ENCODE measurements at regions not wholly inside any gene's neighbourhood (a gene's known extent, or its start where the extent isn't known, plus 50 kb on each side); places are given as distances from the start of the nearest gene placed in this dataset.

DNA sequence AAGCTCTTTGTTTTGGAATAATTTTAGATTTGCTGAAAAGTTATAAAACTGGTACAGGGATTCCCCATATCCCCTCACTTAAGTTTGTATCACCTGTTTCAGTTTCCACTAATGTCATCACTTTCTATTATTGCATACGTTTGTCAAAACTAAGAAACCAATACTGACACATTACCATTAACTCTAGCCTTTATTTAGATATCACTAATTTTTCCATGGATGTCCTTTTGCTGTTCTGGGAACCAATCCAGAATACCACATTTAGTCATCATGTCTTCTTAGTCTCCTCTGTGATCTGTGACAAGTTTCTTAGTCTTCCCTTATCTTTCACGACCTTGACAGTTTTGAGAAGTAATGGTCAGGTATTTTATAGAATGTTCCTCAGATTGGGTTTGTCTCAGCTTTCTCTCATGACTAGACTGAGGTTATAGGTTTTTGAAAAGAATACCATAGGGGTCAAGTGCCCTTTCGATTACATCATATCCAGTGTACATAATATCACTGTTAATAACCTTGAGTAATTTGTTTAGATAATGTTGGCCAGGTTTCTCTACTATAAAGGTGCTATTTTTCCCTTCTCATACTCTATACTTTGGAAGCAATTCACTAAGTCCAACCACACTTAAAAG, 51.9 kb upstream of the NMUR2 start:
- DNase-seq (ENCODE audit: low read depth), result no peak
- TF ChIP-seq, protein P1, sequence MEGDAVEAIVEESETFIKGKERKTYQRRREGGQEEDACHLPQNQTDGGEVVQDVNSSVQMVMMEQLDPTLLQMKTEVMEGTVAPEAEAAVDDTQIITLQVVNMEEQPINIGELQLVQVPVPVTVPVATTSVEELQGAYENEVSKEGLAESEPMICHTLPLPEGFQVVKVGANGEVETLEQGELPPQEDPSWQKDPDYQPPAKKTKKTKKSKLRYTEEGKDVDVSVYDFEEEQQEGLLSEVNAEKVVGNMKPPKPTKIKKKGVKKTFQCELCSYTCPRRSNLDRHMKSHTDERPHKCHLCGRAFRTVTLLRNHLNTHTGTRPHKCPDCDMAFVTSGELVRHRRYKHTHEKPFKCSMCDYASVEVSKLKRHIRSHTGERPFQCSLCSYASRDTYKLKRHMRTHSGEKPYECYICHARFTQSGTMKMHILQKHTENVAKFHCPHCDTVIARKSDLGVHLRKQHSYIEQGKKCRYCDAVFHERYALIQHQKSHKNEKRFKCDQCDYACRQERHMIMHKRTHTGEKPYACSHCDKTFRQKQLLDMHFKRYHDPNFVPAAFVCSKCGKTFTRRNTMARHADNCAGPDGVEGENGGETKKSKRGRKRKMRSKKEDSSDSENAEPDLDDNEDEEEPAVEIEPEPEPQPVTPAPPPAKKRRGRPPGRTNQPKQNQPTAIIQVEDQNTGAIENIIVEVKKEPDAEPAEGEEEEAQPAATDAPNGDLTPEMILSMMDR (IDR thresholded peaks at IDR 0.05; ENCODE audit: low read depth, low read length, missing control alignments), result no peak
- no peak overlapping the region for H3K4me3 ChIP-seq (ENCODE audit: low read depth, low read length)

DNA sequence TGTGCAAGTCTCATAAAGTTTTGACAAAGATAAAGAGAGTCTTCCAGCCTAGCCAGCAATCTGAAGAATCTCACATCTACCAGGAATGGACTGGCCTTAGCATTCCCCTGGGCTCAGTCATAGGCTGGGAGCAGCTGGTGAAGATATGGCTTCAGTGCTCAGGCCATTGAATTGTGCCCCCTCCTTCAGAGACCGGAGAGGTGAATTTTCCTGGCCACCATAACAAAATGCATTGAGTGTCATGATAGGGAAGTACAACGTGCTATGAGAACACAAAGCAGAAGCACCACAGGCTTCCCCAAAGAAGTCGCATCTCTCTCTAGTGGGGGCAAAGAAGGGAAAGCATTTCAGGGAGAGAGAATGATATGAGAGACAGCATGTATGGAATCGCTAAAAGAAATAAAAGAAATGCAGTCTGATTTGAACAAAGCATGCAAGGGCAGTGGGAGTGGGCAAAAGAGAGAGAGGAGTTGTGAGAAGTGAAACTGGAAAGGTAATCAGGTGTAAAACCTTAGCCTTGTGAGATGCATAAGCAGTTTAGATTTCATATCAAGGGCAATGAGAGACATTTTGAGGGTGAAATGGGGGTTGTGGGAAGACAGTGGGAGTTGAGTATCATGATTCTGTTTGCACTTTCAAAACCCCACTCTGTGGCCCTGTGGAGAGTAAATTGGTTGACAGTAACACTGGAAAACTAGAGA, 57.1 kb upstream of the NMUR2 start:
- H3K4me3 ChIP-seq (ENCODE audit: low read depth, low read length), result no peak overlapping the region
- no peak for DNase-seq (ENCODE audit: low read depth)
- TF ChIP-seq, protein P1 (IDR thresholded peaks at IDR 0.05; ENCODE audit: low read depth, low read length, missing control alignments), result peak; percentile 64

DNA sequence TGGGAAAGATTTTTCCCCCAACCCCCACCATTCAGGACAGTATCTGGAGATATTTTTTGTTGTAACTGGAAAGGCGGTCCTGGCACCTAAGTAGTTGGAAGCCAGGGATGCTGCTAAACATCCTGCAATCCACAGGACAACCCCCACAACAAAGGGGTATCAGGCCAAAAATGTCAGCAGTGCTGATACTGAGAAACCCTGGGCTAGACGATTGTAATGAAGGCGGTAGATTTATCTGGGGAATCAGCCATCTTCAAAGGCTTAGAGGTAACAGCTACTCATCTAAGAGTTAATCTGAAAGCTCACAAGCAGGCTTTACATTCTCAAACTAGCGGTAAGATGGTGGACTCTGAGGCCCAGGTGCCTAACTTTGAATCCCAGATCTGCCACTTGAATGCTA, 59.0 kb upstream of the NMUR2 start:
- DNase-seq (ENCODE audit: low read depth), result no peak
- H3K4me3 ChIP-seq (ENCODE audit: low read depth, low read length), result no peak overlapping the region
- TF ChIP-seq, protein P1 (IDR thresholded peaks at IDR 0.05; ENCODE audit: low read depth, low read length, missing control alignments), result no peak

DNA sequence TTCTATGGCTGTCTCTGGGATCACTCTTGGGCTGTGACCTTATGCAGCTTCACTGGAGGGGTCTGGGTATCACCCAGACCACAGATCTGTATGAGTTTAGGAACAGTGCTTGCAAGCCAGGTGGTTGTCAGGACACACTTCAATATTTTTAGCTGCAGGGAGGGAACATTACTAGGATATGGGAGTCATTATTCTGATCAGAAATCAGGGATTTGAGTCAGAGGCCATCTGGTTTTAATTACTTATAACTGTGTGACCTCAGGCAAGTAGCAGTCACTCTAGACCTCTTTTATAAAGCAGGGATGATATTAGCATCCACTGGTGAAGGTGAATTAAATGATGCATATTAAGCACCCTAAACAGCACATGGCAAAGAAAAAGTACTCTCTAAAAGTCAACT, 60.1 kb upstream of the NMUR2 start:
- DNase-seq (ENCODE audit: low read depth), result no peak
- H3K4me3 ChIP-seq (ENCODE audit: low read depth, low read length), result no peak overlapping the region
- TF ChIP-seq, protein P1 (IDR thresholded peaks at IDR 0.05; ENCODE audit: low read depth, low read length, missing control alignments), result no peak

DNA sequence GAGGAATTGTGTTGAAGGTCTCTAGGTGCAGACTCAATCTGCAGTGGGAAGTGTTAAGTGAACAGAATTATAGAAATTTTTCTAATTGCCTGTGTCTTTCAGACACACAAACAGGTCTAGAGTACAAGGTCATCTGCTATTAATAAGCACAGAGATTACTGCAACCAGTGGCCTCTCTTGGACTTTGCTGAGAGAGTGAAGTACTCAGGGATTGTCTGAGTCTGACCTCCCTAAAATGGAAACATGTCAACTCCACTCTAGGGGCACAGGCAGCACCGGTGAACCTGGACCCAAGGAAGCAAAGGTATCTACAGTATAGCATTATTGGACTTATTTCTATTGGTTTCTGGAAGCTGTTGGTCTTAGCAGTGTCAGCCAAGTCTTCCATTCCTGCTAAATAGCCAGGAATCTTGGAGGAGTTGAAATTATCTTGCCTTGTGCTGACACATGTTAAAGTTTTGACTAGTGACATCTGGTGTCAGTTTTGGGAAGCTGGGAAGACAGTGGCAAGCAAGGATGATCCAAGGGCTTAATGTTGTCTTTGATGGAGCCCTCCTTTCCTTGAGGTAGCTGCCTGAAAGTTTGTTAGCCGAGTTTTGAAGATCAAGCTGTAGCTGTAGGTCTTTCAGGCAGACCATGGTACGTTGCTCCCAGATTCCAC, 61.1 kb upstream of the NMUR2 start:
- no peak for DNase-seq (ENCODE audit: low read depth)
- TF ChIP-seq, protein P1 (IDR thresholded peaks at IDR 0.05; ENCODE audit: low read depth, low read length, missing control alignments), result no peak
- no peak overlapping the region for H3K4me3 ChIP-seq (ENCODE audit: low read depth, low read length)

DNA sequence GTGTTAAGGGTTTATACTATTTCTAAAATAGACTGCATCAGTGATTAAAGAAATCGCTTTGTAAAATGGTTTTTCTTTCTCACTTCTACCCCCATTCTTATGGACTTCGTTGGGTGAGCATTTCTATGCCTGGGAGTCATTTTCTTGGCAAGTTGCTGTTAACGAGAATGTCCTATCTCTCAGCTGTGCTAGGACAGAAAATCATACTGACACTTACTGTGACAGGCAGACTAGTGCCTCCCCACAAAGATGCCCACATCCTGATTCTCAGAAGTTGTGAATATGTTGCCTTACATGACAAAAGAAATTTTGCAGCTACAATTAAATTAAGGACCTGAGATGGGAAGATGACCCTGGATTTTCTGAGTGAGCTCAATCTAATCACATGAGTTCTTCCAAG, 65.1 kb upstream of the NMUR2 start:
- DNase-seq (ENCODE audit: low read depth), result no peak
- no peak overlapping the region for H3K4me3 ChIP-seq (ENCODE audit: low read depth, low read length)
- TF ChIP-seq, protein P1 (IDR thresholded peaks at IDR 0.05; ENCODE audit: low read depth, low read length, missing control alignments), result no peak
